Epithelial cell of esophagus (primary cell): ENCODE measurements at regions not wholly inside any gene's neighbourhood (a gene's known extent, or its start where the extent isn't known, plus 50 kb on each side); places are given as distances from the start of the nearest gene placed in this dataset.

Source experiments
- DNase-seq: peaks from one replicate; pipeline ENCODE4 v3.0.0; 2010; ENCODE audit warnings: low read depth
- H3K4me3 ChIP-seq: 2 replicates; pipeline ENCODE4 v1.5.1; 2011; ENCODE audit warnings: mild to moderate bottlenecking, low read length, control low read depth
- CTCF ChIP-seq: IDR thresholded peaks from 2 replicates; pipeline ENCODE4 v1.5.1; 2011; ENCODE audit warnings: low read depth, mild to moderate bottlenecking, low read length, control low read depth, inconsistent platforms; ENCODE audit not compliant: insufficient read depth; ENCODE audit errors: missing control alignments

DNA sequence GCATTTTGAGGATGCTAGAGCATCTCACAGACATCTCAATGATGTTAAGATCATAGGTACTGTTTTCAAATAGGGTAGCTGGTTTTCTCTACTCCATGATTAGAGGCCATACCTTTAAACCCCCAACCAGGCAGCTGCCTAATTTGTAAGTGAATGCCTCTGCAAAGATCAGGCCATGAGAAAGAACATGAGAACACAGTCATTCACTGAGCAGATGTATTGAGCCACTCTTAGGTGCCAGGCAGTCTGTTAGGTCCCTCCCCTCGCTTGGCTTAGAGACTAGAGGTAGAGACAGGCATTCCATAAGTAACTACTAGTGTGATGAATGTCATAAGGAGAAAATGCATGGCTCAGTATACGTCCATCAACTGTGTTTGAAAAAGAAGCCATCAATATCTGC is 410.0 kb downstream of the FGF9 start:
- no peak overlapping the region for H3K4me3 ChIP-seq
- no peak for TF ChIP-seq CTCF
- no peak for DNase-seq

- TF ChIP-seq CTCF: no peak
These were observed 410.6 kb downstream of the FGF9 start for GRCh38 chr13:22081430-22081829.

DNA sequence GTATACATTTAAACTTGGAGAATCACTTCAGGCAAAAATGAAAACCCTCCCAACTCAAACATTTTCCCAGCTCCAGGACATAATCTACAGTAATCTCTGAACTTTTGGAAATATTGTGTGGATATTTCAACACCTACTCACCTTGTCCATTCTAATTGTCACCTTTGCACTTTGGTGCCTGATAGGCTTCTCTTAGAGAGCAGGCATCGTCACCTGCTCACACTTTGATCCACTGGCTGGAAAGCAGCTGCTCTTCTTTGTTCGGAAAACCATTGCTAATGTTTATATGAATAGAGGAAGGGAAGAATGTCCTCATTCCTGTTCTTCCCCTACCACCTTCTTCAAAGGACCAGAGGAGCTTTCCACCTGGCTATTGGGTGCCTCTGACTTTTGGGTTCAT is 411.2 kb downstream of the FGF9 start:
- no peak for DNase-seq
- H3K4me3 ChIP-seq: no peak overlapping the region
- no peak for TF ChIP-seq CTCF

More at GRCh38 chr13:22081430-22081829, 410.6 kb downstream of the FGF9 start:
- no peak for DNase-seq
- H3K4me3 ChIP-seq: no peak overlapping the region

- TF ChIP-seq CTCF: no peak
- H3K4me3 ChIP-seq: no peak overlapping the region
- DNase-seq: no peak
These were observed 411.7 kb downstream of the FGF9 start for GRCh38 chr13:22082437-22083100.

- no peak for TF ChIP-seq CTCF
- no peak overlapping the region for H3K4me3 ChIP-seq
These were observed 414.1 kb downstream of the FGF9 start for GRCh38 chr13:22085001-22085400.

GRCh38 chr13:22086597-22087330 is 415.9 kb downstream of the FGF9 start:
- H3K4me3 ChIP-seq: no peak overlapping the region
- DNase-seq: no peak
- no peak for TF ChIP-seq CTCF

More at GRCh38 chr13:22085001-22085400, 414.1 kb downstream of the FGF9 start:
- DNase-seq: no peak

DNA sequence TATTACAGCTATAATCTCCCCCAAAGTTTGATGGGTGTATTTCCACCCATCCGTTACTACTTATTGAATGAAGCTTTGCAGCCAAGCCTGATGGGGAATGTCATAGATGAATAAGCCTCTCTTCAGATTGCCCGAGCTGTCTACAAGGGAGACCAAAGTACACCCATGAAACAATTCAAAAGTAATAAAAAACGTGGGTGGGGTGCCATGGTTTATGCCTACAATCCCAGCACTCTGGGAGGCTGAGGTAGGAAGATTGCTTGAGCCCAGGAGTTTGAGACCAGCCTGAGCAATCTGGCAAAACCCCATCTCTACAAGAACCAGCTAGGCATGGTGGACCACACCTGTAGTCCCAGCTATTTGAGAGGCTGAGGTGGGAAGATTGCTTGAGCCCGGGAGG is 419.2 kb downstream of the FGF9 start:
- DNase-seq: no peak
- no peak for TF ChIP-seq CTCF
- H3K4me3 ChIP-seq: no peak overlapping the region
